ENCODE measurements at regions not wholly inside any gene's neighbourhood (a gene's known extent, or its start where the extent isn't known, plus 50 kb on each side); places are given as distances from the start of the nearest gene placed in this dataset.
"Not testable (repeated sequence)": the region's sequence is repeated elsewhere in the genome, so short reads cannot be mapped to it uniquely, and the experiment has no call there.

GRCh38 chr2:231644426-231644825, 51.8 kb downstream of the TEX44 start:
- Histone ChIP-seq H3K4me3 (ENCODE audit: low read depth, low read length) (no peak overlapping the region), H3K27ac (ENCODE audit: low read depth, low read length) (no peak overlapping the region), H3K36me3 (ENCODE audit: control insufficient read depth, insufficient read depth, low read length) (no peaks in the 10 kb centered on the region), H3K9ac (ENCODE audit: low read length) (peak overlapping the region; percentile 20), H3K4me1 (ENCODE audit: control insufficient read depth, insufficient read depth, low read length) (peaks cover 34% of the 10 kb centered on the region; the same call in 1 of the 2 replicates), H3K9me3 (ENCODE audit: control insufficient read depth, insufficient read depth, low read depth, low read length) (no peaks in the 10 kb centered on the region), H3K27me3 (ENCODE audit: control insufficient read depth, insufficient read depth, low read length) (no peaks in the 10 kb centered on the region)

GRCh38 chr2:231646476-231646875, 53.8 kb downstream of the TEX44 start:
- Histone ChIP-seq H3K4me3 (ENCODE audit: low read depth, low read length) (no peak overlapping the region), H3K9ac (ENCODE audit: low read length) (no peak overlapping the region), H3K36me3 (ENCODE audit: control insufficient read depth, insufficient read depth, low read length) (no peaks in the 10 kb centered on the region), H3K27me3 (ENCODE audit: control insufficient read depth, insufficient read depth, low read length) (no peaks in the 10 kb centered on the region), H3K9me3 (ENCODE audit: control insufficient read depth, insufficient read depth, low read depth, low read length) (no peaks in the 10 kb centered on the region), H3K4me1 (ENCODE audit: control insufficient read depth, insufficient read depth, low read length) (peaks cover 26% of the 10 kb centered on the region; the same call in 1 of the 2 replicates), H3K27ac (ENCODE audit: low read depth, low read length) (peak overlapping the region; percentile 51; the same call in 1 of the 2 replicates)

- Histone ChIP-seq H3K27ac (ENCODE audit: low read depth, low read length) (no peak overlapping the region), H3K27me3 (ENCODE audit: control insufficient read depth, insufficient read depth, low read length) (no peaks in the 10 kb centered on the region), H3K9me3 (ENCODE audit: control insufficient read depth, insufficient read depth, low read depth, low read length) (no peaks in the 10 kb centered on the region), H3K4me3 (ENCODE audit: low read depth, low read length) (no peak overlapping the region), H3K36me3 (ENCODE audit: control insufficient read depth, insufficient read depth, low read length) (no peaks in the 10 kb centered on the region), H3K9ac (ENCODE audit: low read length) (no peak overlapping the region), H3K4me1 (ENCODE audit: control insufficient read depth, insufficient read depth, low read length) (peaks cover 18% of the 10 kb centered on the region; the same call in 1 of the 2 replicates)
These were observed 56.0 kb downstream of the TEX44 start for GRCh38 chr2:231648579-231649174.

- not testable (repeated sequence) for H3K36me3 ChIP-seq (ENCODE audit: control insufficient read depth, insufficient read depth, low read length); H3K9ac ChIP-seq (ENCODE audit: low read length); H3K4me3 ChIP-seq (ENCODE audit: low read depth, low read length); H3K27ac ChIP-seq (ENCODE audit: low read depth, low read length); H3K9me3 ChIP-seq (ENCODE audit: control insufficient read depth, insufficient read depth, low read depth, low read length); H3K27me3 ChIP-seq (ENCODE audit: control insufficient read depth, insufficient read depth, low read length)
- H3K4me1 ChIP-seq (ENCODE audit: control insufficient read depth, insufficient read depth, low read length), result peaks cover 17% of the 10 kb centered on the region
These were observed 56.8 kb upstream of the PTMA start for GRCh38 chr2:231651561-231651960.

- H3K27ac ChIP-seq (ENCODE audit: low read depth, low read length), result no peak overlapping the region
- no peak overlapping the region for H3K4me3 ChIP-seq (ENCODE audit: low read depth, low read length)
- no peaks in the 10 kb centered on the region for H3K36me3 ChIP-seq (ENCODE audit: control insufficient read depth, insufficient read depth, low read length)
- H3K9ac ChIP-seq (ENCODE audit: low read length), result peak overlapping the region; percentile 23
- no peaks in the 10 kb centered on the region for H3K9me3 ChIP-seq (ENCODE audit: control insufficient read depth, insufficient read depth, low read depth, low read length)
- H3K4me1 ChIP-seq (ENCODE audit: control insufficient read depth, insufficient read depth, low read length), result peaks cover 10% of the 10 kb centered on the region
- H3K27me3 ChIP-seq (ENCODE audit: control insufficient read depth, insufficient read depth, low read length), result peaks cover under 1% of the 10 kb centered on the region; the same call in 1 of the 2 replicates
These were observed 52.8 kb upstream of the PTMA start for GRCh38 chr2:231655488-231655887.

- H3K27ac ChIP-seq (ENCODE audit: low read depth, low read length), result no peak overlapping the region
- H3K9ac ChIP-seq (ENCODE audit: low read length), result no peak overlapping the region
- H3K27me3 ChIP-seq (ENCODE audit: control insufficient read depth, insufficient read depth, low read length), result peaks cover 4% of the 10 kb centered on the region; the same call in 1 of the 2 replicates
- H3K36me3 ChIP-seq (ENCODE audit: control insufficient read depth, insufficient read depth, low read length), result no peaks in the 10 kb centered on the region
- peaks cover 10% of the 10 kb centered on the region for H3K4me1 ChIP-seq (ENCODE audit: control insufficient read depth, insufficient read depth, low read length)
- no peaks in the 10 kb centered on the region for H3K9me3 ChIP-seq (ENCODE audit: control insufficient read depth, insufficient read depth, low read depth, low read length)
- no peak overlapping the region for H3K4me3 ChIP-seq (ENCODE audit: low read depth, low read length)
These were observed 52.4 kb upstream of the PTMA start for GRCh38 chr2:231655894-231656293.

All from HUES6 (cell line).